C1 segment of cervical spinal cord (tissue), 14 donors: ENCODE measurements at regions not wholly inside any gene's neighbourhood (a gene's known extent, or its start where the extent isn't known, plus 50 kb on each side); places are given as distances from the start of the nearest gene placed in this dataset.

Source experiments
- DNase-seq, 14 donors: peaks; one replicate each; lab custom pipeline; 2025; lab: John Stamatoyannopoulos, UW

GRCh38 chr13:27367570-27367969 is 56.8 kb upstream of the GTF3A start:
- no peak for DNase-seq

DNA sequence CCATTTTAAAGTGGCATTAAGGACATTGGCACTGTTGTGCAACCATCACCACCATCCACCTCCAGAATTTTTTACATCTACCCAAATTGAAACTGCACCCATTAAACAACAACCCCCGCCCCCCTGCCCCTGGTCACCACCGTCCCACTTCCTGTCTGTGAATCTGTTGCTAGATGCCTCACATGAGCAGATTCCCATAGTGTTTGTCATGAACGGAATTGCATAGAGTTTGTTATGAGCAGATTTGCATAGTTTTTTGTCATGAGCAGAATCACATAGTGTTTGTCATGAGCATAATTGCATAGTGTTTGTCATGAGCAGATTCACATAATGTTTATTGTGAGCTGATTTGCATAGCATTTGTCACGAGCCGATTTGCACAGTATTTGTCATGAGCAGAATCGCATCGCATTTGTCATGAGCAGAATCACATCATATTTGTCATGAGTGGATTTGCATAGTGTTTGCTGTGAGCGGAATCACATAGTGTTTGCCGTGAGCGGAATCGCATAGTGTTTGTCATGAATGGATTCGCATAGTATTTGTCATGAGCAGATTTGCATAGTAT is 54.0 kb upstream of the GTF3A start:
- DNase-seq, result no peak

GRCh38 chr13:27371932-27372331 is 52.5 kb upstream of the GTF3A start:
- DNase-seq, result no peak

GRCh38 chr13:27372896-27373295 is 51.5 kb upstream of the GTF3A start:
- no peak for DNase-seq

DNA sequence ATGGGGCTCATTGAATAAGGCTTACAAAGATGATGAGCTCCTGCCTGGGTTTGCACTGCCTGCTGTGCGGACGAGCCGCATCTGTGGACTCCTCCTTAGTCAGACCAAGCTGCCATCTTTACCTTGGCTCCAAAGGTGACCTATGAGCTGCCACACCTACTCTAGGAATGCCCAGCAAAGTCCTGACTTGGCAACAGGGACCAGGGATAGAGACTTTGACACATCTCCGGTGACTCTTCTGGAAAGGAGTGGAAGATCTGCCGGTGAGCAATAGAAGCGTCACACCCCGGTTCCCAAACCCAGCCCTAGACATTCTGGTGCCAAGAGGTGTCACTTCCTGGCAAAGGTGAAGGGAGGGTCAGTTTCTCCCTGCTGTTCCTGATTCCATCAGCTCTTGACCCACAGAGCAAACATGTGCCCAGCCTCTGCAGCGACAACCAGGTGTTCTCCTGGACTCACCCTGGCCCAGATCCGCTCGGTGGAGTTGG is 50.2 kb upstream of the GTF3A start:
- DNase-seq, result no peak
